ENCODE measurements at regions not wholly inside any gene's neighbourhood (a gene's known extent, or its start where the extent isn't known, plus 50 kb on each side); places are given as distances from the start of the nearest gene placed in this dataset.

DNA sequence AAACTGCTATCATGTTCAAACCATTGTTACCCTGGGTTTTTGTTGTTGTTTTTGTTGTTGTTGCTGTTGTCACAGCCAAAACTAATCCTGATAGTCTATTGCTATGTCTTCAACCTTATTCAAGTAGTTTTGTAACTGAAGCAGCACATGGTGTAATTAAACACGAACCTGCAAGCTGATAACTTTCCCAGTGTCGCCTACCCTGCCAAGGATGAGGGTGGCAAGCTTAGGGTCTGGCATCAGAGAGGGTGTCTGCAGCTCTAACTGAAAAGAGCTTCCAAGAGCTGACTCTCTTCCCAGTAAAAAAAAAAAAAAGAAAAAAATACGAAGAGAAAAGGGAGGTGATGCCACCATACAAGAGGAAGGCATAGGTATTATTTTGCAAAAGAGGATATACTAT is 86.3 kb upstream of the BCL2L14 start:
- Histone ChIP-seq H3K9ac (ENCODE audit: control insufficient read depth, insufficient read depth, low read length) (no peak overlapping the region), H3K36me3 (ENCODE audit: control insufficient read depth in 2 of 2, insufficient read depth in 2 of 2, low read length in 1 of 2) (no peaks in the 10 kb centered on the region; a peak in 1 of 4 replicates), H3K9me3 (replicated peaks; ENCODE audit: control insufficient read depth, insufficient read depth, low read length) (no peaks in the 10 kb centered on the region; the same call in 1 of the 3 replicates), H4K20me1 (ENCODE audit: control insufficient read depth, insufficient read depth) (no peaks in the 10 kb centered on the region), H2AFZ (ENCODE audit: control insufficient read depth, low read depth, low read length) (no peak overlapping the region), H3K79me2 (ENCODE audit: control insufficient read depth, insufficient read depth, low read length) (no peaks in the 10 kb centered on the region), H3K4me3 (no peak overlapping the region), H3K4me1 (ENCODE audit: control insufficient read depth, insufficient read depth, low read length) (peaks cover 23% of the 10 kb centered on the region), H3K27me3 (replicated peaks in 1 of 2; ENCODE audit: control insufficient read depth in 2 of 2, insufficient read depth in 2 of 2, low read length in 1 of 2) (no peaks in the 10 kb centered on the region), H3K4me2 (ENCODE audit: control insufficient read depth, insufficient read depth) (no peak overlapping the region), H3K27ac (ENCODE audit: control insufficient read depth, insufficient read depth) (no peak overlapping the region)
- TF ChIP-seq STAT1 (conservative IDR thresholded peaks at IDR 0.05) (no peak), POU2F2 (IDR thresholded peaks at IDR 0.05; ENCODE audit: borderline replicate concordance, low read depth, low read length) (no peak), KDM1A (IDR thresholded peaks at IDR 0.05; ENCODE audit: borderline replicate concordance) (no peak), MTA2 (IDR thresholded peaks at IDR 0.05; ENCODE audit: low read depth) (no peak), STAT3 (IDR thresholded peaks at IDR 0.05; ENCODE audit: low read depth, low read length) (no peak), WRNIP1 (IDR thresholded peaks at IDR 0.05; ENCODE audit: borderline replicate concordance, low read depth, low read length) (no peak)
- TF ChIP-seq, protein P1, sequence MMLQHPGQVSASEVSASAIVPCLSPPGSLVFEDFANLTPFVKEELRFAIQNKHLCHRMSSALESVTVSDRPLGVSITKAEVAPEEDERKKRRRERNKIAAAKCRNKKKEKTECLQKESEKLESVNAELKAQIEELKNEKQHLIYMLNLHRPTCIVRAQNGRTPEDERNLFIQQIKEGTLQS (IDR thresholded peaks at IDR 0.05; ENCODE audit: borderline replicate concordance, extremely low read depth, low read depth, low read length) = no peak
- TF ChIP-seq, protein P2, sequence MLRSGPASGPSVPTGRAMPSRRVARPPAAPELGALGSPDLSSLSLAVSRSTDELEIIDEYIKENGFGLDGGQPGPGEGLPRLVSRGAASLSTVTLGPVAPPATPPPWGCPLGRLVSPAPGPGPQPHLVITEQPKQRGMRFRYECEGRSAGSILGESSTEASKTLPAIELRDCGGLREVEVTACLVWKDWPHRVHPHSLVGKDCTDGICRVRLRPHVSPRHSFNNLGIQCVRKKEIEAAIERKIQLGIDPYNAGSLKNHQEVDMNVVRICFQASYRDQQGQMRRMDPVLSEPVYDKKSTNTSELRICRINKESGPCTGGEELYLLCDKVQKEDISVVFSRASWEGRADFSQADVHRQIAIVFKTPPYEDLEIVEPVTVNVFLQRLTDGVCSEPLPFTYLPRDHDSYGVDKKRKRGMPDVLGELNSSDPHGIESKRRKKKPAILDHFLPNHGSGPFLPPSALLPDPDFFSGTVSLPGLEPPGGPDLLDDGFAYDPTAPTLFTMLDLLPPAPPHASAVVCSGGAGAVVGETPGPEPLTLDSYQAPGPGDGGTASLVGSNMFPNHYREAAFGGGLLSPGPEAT (IDR thresholded peaks at IDR 0.05; ENCODE audit: low read depth) = no peak
- no TSS peak for BruUV-seq (replicated peaks)
- ChIA-PET CTCF (interaction anchor here (1.0 to 2.0 kb wide), 5 partner anchors 18 to 52 kb away, joined by 3 to 7 read pairs (median 4); no protein-coding TSS in a partner anchor), RAD21 (ENCODE audit: unreplicated experiment) (interaction anchor here (1.1 to 2.8 kb wide), 3 partner anchors 19 to 48 kb away, joined by 3 to 10 read pairs (median 3); no protein-coding TSS in a partner anchor), SMC1A (ENCODE audit: uncharacterized antibody, unreplicated experiment) (interaction anchor here (0.9 to 5.9 kb wide), 9 partner anchors 11 to 256 kb away, joined by 3 to 61 read pairs (median 4); no protein-coding TSS in a partner anchor), POLR2A (interaction anchor here (1.4 kb wide), 1 partner anchor 10 kb away, joined by 4 read pairs; no protein-coding TSS in a partner anchor)
- 80% methylated on average over 3 of the region's 3 CpGs for WGBS (ENCODE audit: insufficient coverage, insufficient replicate concordance, low lambda C conversion rate, missing lambda C conversion rate)
- ATAC-seq (no peak), DNase-seq (ENCODE audit: low read depth, low spot score) (no peak), FAIRE-seq (no peak)
- in situ Hi-C loops (cut with MboI) (no loop called here), intact Hi-C loops (cut with micrococcal nuclease; ENCODE audit: unreplicated experiment) (loop anchor here (5.0 kb wide), 1 partner anchor 417 kb away; no protein-coding TSS in a partner anchor)

Measured in GM12878 (cell line).